ENCODE measurements at regions not wholly inside any gene's neighbourhood (a gene's known extent, or its start where the extent isn't known, plus 50 kb on each side); places are given as distances from the start of the nearest gene placed in this dataset.
"Not testable (repeated sequence)": the region's sequence is repeated elsewhere in the genome, so short reads cannot be mapped to it uniquely, and the experiment has no call there.

- Mint-ChIP-seq H3K27ac (no peak overlapping the region), H3K4me1 (ENCODE audit: low read depth) (peaks cover 44% of the 10 kb centered on the region), H3K9me3 (no peaks in the 10 kb centered on the region), H3K27me3 (ENCODE audit: low read depth) (peaks cover 3% of the 10 kb centered on the region), H3K36me3 (ENCODE audit: low read depth) (no peaks in the 10 kb centered on the region), H3K4me3 (no peak overlapping the region)
- CTCF ChIA-PET: interaction anchor here (1.1 kb wide), 1 partner anchor 192 kb away, joined by 3 read pairs; no protein-coding TSS in a partner anchor
- DNase-seq: peak; percentile 41
- intact Hi-C loops (cut with micrococcal nuclease): loop anchor here (5.0 to 10.0 kb wide), 2 partner anchors 293 to 1445 kb away; partner anchors contain the start of gene CCDC71L
These were observed 84.6 kb upstream of the NAMPT start for GRCh38 chr7:106369352-106369751.

GRCh38 chr7:106367664-106368063 lies 82.9 kb upstream of the NAMPT start:
- Mint-ChIP-seq H3K4me3 (no peak overlapping the region), H3K9me3 (no peaks in the 10 kb centered on the region), H3K4me1 (ENCODE audit: low read depth) (peaks cover 44% of the 10 kb centered on the region), H3K36me3 (ENCODE audit: low read depth) (no peaks in the 10 kb centered on the region), H3K27ac (peak overlapping the region; percentile 70), H3K27me3 (ENCODE audit: low read depth) (peaks cover 16% of the 10 kb centered on the region)
- intact Hi-C loops (cut with micrococcal nuclease): loop anchor here (1.0 to 10.0 kb wide), 10 partner anchors 21 to 1447 kb away; partner anchors contain the start of gene CCDC71L
- peak; percentile 75 for DNase-seq
- CTCF ChIA-PET: interaction anchor here (0.6 to 1.7 kb wide), 5 partner anchors 9 to 192 kb away, joined by 3 to 4 read pairs (median 3); partner anchors contain the start of gene NAMPT

GRCh38 chr7:106367018-106367420 lies 82.2 kb upstream of the NAMPT start:
- DNase-seq: no peak
- Mint-ChIP-seq H3K36me3 (ENCODE audit: low read depth) (no peaks in the 10 kb centered on the region), H3K4me3 (no peak overlapping the region), H3K27me3 (ENCODE audit: low read depth) (peaks cover 23% of the 10 kb centered on the region), H3K27ac (peak overlapping the region; percentile 70), H3K9me3 (no peaks in the 10 kb centered on the region), H3K4me1 (ENCODE audit: low read depth) (peaks cover 44% of the 10 kb centered on the region)
- CTCF ChIA-PET: interaction anchor here (0.9 to 1.7 kb wide), 4 partner anchors 9 to 82 kb away, joined by 3 to 4 read pairs (median 4); partner anchors contain the start of gene NAMPT
- intact Hi-C loops (cut with micrococcal nuclease): loop anchor here (1.0 to 10.0 kb wide), 10 partner anchors 21 to 1448 kb away; partner anchors contain the start of gene CCDC71L

GRCh38 chr7:106365252-106366005 lies 80.6 kb upstream of the NAMPT start:
- Mint-ChIP-seq H3K4me3 (no peak overlapping the region), H3K27ac (no peak overlapping the region), H3K9me3 (peaks cover 2% of the 10 kb centered on the region), H3K36me3 (ENCODE audit: low read depth) (no peaks in the 10 kb centered on the region), H3K4me1 (ENCODE audit: low read depth) (peaks cover 44% of the 10 kb centered on the region), H3K27me3 (ENCODE audit: low read depth) (peaks cover 37% of the 10 kb centered on the region)
- CTCF ChIA-PET: interaction anchor here (0.5 to 1.1 kb wide), 4 partner anchors 16 to 763 kb away, joined by 3 to 5 read pairs (median 4); no protein-coding TSS in a partner anchor
- DNase-seq: peak; percentile 38
- intact Hi-C loops (cut with micrococcal nuclease): loop anchor here (5.0 to 10.0 kb wide), 2 partner anchors 297 to 1449 kb away; partner anchors contain the start of gene CCDC71L

DNA sequence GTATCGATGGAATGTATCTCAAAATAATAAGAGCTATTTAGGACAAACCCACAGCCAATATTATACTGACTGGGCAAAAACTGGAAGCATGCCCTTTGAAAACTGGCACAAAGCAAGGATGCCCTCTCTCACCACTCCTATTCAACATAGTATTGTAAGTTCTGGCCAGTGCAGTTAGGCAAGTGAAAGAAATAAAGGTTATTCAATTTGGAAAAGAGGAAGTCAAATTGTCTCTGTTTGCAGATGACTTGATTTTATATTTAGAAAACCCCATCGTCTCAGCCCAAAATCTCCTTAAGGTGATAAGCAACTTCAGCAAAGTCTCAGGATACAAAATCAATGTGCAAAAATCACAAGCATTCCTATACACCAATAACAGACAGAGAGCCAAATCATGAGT lies 77.7 kb upstream of the NAMPT start:
- peaks cover 47% of the 10 kb centered on the region for H3K27me3 Mint-ChIP-seq (ENCODE audit: low read depth)
- peaks cover 31% of the 10 kb centered on the region for H3K4me1 Mint-ChIP-seq (ENCODE audit: low read depth)
- H3K4me3 Mint-ChIP-seq; H3K9me3 Mint-ChIP-seq; CTCF ChIA-PET; H3K36me3 Mint-ChIP-seq (ENCODE audit: low read depth); H3K27ac Mint-ChIP-seq; DNase-seq: not testable (repeated sequence)
- intact Hi-C loops (cut with micrococcal nuclease): loop anchor here (10.0 kb wide), 1 partner anchor 1452 kb away; no protein-coding TSS in a partner anchor

- Mint-ChIP-seq H3K36me3 (ENCODE audit: low read depth) (no peaks in the 10 kb centered on the region), H3K9me3 (peaks cover 2% of the 10 kb centered on the region), H3K4me3 (no peak overlapping the region), H3K4me1 (ENCODE audit: low read depth) (peaks cover 6% of the 10 kb centered on the region), H3K27me3 (ENCODE audit: low read depth) (peaks cover 65% of the 10 kb centered on the region), H3K27ac (no peak overlapping the region)
- CTCF ChIA-PET: interaction anchor here (1.5 kb wide), 1 partner anchor 9 kb away, joined by 3 read pairs; no protein-coding TSS in a partner anchor
- intact Hi-C loops (cut with micrococcal nuclease): no loop called here
- DNase-seq: no peak
These were observed 73.4 kb upstream of the NAMPT start for GRCh38 chr7:106358103-106358663.

DNA sequence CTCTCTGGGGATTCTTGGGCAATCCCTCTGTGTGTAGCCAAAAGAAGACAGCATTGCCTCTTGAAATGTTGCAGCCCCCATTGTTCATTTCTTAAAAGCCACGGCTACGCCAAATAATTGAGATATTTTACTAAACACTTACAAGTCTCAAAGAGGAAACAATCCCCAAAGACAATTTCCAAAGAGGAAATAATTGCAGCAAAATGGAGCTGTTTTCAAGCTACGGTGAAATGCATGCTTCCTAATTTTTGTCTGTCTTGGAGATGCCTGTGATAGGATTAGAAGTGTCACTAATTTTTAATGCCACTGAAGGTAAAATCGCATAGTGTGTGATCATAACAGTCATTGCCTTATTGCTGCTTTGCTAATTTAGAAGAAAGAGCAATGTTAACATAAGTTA lies 72.9 kb upstream of the NAMPT start:
- Mint-ChIP-seq H3K27ac (no peak overlapping the region), H3K9me3 (peaks cover 2% of the 10 kb centered on the region), H3K4me1 (ENCODE audit: low read depth) (peaks cover 6% of the 10 kb centered on the region), H3K4me3 (no peak overlapping the region), H3K36me3 (ENCODE audit: low read depth) (no peaks in the 10 kb centered on the region), H3K27me3 (ENCODE audit: low read depth) (peaks cover 63% of the 10 kb centered on the region)
- CTCF ChIA-PET: interaction anchor here (1.5 kb wide), 1 partner anchor 10 kb away, joined by 3 read pairs; no protein-coding TSS in a partner anchor
- intact Hi-C loops (cut with micrococcal nuclease): no loop called here
- DNase-seq: no peak

DNA sequence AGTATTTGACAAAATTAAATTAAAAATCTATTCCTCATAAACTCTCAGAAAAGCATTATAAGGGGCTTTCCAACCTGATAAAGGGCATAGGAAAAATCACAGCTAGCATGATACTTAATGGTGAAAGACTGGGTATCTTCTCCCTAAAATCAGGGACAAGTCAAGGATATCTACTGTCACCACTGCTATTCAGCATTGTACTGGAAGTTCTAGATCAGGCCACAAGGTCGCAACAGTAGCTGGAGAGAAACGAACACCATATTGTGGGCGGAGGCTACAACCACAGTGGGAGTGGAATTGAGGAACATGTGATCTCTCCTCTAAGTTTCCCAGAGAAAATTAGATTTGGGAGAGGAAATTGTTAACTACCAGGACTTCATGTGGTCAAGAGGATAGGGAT lies 70.0 kb upstream of the NAMPT start:
- Mint-ChIP-seq H3K27me3 (ENCODE audit: low read depth) (peaks cover 46% of the 10 kb centered on the region), H3K4me3 (no peak overlapping the region), H3K36me3 (ENCODE audit: low read depth) (no peaks in the 10 kb centered on the region), H3K27ac (no peak overlapping the region), H3K4me1 (ENCODE audit: low read depth) (peaks cover 6% of the 10 kb centered on the region), H3K9me3 (peaks cover 2% of the 10 kb centered on the region)
- CTCF ChIA-PET: no interaction called here
- intact Hi-C loops (cut with micrococcal nuclease): no loop called here
- DNase-seq: no peak

DNA sequence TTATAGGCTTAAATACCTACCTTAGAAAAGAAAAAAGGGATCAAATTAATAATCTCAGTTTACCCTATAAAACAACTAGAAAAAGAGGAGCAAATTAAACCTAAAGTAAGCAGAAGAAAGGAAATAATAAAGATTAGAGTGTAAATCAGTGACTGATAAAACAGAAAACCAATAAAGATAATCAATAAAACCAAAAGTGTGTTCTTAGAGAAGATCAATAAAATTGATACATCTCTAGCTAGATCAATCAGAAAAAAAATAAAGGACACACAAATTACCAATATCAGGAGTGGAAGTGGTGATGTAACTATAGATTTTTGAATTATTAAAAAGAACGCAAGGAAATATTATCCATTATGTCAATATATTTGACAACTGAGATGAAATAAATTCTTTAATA lies 69.2 kb upstream of the NAMPT start:
- Mint-ChIP-seq H3K4me3 (no peak overlapping the region), H3K27ac (no peak overlapping the region), H3K4me1 (ENCODE audit: low read depth) (peaks cover 6% of the 10 kb centered on the region), H3K27me3 (ENCODE audit: low read depth) (peaks cover 43% of the 10 kb centered on the region), H3K9me3 (peaks cover 6% of the 10 kb centered on the region), H3K36me3 (ENCODE audit: low read depth) (no peaks in the 10 kb centered on the region)
- CTCF ChIA-PET: no interaction called here
- intact Hi-C loops (cut with micrococcal nuclease): no loop called here
- no peak for DNase-seq

DNA sequence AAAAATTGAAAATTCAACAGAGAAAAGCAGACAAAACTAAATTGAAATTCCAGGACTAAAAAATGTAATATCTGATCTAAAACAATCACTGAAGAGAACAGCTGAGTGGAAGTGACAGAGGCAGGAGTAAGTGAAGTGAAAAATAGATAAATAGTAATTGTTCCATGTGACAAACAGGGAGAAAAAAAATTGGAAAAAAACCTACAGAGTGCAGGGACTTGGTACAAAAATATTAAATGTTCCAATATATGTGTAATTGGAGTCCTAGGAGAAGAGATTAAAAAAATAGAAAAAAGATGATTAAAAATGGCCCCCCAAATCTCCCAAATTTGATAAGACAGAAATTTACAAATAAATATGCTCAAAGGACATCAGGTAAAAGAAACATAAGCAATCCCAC lies 63.4 kb upstream of the NAMPT start:
- no peak for DNase-seq
- CTCF ChIA-PET: interaction anchor here (0.7 to 0.8 kb wide), 2 partner anchors 137 to 448 kb away, joined by 3 read pairs; no protein-coding TSS in a partner anchor
- intact Hi-C loops (cut with micrococcal nuclease): loop anchor here (5.0 kb wide), 3 partner anchors 236 to 389 kb away; partner anchors contain the start of genes CCDC71L and SYPL1
- H3K9me3 Mint-ChIP-seq: peaks cover 32% of the 10 kb centered on the region
- peaks cover 28% of the 10 kb centered on the region for H3K36me3 Mint-ChIP-seq (ENCODE audit: low read depth)
- peaks cover 51% of the 10 kb centered on the region for H3K4me1 Mint-ChIP-seq (ENCODE audit: low read depth)
- H3K27ac Mint-ChIP-seq: peak overlapping the region; percentile 97
- peaks cover 14% of the 10 kb centered on the region for H3K27me3 Mint-ChIP-seq (ENCODE audit: low read depth)
- H3K4me3 Mint-ChIP-seq: no peak overlapping the region

- H3K27me3 Mint-ChIP-seq (ENCODE audit: low read depth): peaks cover 8% of the 10 kb centered on the region
- DNase-seq: no peak
- CTCF ChIA-PET: interaction anchor here (0.8 to 1.0 kb wide), 2 partner anchors 37 to 138 kb away, joined by 3 read pairs; no protein-coding TSS in a partner anchor
- peaks cover 40% of the 10 kb centered on the region for H3K9me3 Mint-ChIP-seq
- peak overlapping the region; percentile 97 for H3K27ac Mint-ChIP-seq
- H3K4me3 Mint-ChIP-seq: no peak overlapping the region
- peaks cover 35% of the 10 kb centered on the region for H3K36me3 Mint-ChIP-seq (ENCODE audit: low read depth)
- peaks cover 55% of the 10 kb centered on the region for H3K4me1 Mint-ChIP-seq (ENCODE audit: low read depth)
- intact Hi-C loops (cut with micrococcal nuclease): loop anchor here (2.0 to 5.0 kb wide), 5 partner anchors 235 to 1403 kb away; partner anchors contain the start of genes CCDC71L and SYPL1
These were observed 62.5 kb upstream of the NAMPT start for GRCh38 chr7:106347229-106347833.

All from activated naive CD4-positive, alpha-beta T cell treated with anti-CD3 and anti-CD28 coated beads for 36 hours (primary cell).